ENCODE measurements at regions not wholly inside any gene's neighbourhood (a gene's known extent, or its start where the extent isn't known, plus 50 kb on each side); places are given as distances from the start of the nearest gene placed in this dataset.

DNA sequence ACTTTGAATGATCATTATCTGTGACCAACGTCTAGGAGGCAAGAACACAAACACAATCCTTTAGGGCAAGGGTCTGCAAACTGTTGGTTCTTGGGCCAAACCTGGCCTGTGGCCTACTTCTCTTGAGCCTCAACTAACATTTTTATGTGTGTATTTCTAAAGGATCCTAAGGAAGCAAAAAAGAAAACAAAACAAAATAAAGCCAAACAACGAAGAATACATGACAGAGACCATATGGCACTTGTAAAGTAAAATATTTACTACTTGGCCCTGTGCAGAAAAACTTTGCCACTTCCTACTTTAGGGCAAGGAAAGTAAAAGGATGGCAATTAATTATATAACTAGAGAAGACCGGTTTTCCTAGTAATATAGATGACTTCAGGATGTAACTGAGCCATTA lies 1056.2 kb downstream of the EPHA7 start:
- no peak for DNase-seq

GRCh38 chr6:92362404-92362803 lies 1057.0 kb downstream of the EPHA7 start:
- no peak for DNase-seq

- DNase-seq: no peak
Observed at GRCh38 chr6:92361990-92362389, 1057.4 kb downstream of the EPHA7 start.

DNA sequence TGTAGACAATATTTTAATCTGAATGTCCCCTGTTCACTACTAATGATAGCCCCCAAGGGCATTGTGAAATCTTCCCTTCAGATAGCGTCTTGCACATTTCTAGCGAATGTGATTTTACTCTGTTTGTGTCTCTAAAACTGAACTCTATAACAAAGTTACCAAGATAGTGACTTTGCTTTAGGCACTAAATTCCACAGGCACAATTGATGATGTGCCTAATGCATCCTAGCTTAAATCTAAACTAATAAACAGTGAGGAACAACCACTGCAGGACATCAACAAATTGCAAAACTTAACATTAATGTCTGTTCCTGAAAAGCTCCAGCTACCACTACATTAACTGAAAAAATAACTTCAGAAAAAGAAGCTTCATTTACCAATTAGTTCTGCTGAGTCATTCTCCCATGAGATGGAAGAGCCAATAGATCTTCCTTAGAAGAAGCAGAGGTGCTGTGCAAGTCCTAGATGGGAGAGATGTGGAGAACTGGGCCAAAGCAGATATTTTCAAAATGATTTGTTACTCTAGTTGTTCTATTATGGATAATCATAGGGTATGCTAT lies 1065.0 kb downstream of the EPHA7 start:
- no peak for DNase-seq

GRCh38 chr6:92352130-92352529 lies 1067.2 kb downstream of the EPHA7 start:
- DNase-seq: no peak

DNA sequence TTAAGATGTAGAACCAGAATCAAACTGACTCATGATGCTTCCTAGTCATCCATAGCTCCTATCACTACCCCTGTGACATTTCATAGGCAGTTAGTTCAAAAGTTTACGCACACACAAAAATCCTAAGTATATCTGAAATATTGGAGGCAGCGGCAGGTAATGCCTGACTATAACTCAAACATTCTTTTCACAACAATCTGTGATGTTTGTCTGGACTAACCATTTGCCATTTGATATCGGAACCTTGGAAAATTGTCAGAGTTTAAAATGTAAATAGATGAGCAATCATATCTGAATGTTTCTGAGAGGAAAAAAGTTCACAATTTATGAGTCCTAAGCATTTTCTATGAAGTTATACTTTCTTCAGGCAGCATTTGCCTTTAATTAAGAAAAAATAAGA lies 1078.2 kb downstream of the EPHA7 start:
- no peak for DNase-seq

DNA sequence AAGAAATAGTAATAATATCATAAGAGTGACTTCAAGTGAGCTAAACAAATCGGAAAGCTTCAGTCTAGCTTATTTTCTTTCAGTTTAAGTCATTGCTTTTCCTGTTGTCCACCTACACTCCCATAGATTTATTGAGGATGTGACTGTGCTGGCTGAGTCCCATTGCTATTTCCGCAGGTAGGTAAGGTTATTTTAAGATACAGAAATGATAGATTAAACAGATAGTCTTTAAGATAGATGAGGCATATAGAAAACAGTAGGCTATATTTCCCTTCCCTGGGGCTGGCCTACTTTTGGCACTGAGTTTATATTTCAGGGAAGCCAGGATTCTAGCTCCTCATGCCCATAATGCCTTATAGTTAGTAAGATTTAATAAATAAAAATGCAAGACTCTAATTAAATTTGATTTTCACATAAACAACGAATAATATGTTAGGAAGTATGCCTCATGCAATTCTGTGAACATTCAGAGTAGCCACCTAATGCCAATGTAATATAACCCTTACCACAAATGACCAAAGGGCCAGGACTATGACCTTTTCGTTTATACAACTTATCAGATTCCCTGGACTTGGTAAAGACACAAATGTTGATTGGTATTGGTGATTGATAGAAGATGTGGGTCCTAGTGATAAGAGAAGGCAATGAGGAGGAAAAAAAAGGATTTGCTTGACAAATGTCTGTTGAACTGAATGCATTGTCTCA lies 1079.3 kb downstream of the EPHA7 start:
- no peak for DNase-seq

- DNase-seq: no peak
Observed at GRCh38 chr6:92337571-92337970, 1081.8 kb downstream of the EPHA7 start.

GRCh38 chr6:92329208-92329847 lies 1090.0 kb downstream of the EPHA7 start:
- no peak for DNase-seq

- no peak for DNase-seq
Observed at GRCh38 chr6:92315312-92315711, 1104.0 kb downstream of the EPHA7 start.

- no peak for DNase-seq
Observed at GRCh38 chr6:92297101-92297500, 1122.3 kb downstream of the EPHA7 start.

DNA sequence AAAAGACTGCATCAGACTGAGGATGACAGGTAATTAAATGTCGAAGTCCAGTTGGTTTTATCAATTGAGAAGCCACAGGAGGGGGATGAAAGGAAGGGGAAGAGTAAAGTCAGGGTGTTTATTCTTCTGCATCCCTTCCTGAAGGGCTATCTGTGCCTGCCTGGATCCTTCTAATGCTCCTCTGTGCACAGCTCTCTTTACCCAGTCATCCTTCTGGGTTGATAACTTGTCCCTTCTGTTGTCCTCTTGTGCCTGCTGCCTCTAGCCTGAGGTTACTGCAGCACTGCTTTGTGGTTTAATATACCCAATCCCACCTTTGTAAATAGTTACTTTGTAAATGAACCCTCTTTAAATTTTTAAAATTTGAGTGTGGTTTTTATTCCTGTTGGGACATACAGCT lies 1127.3 kb downstream of the EPHA7 start:
- no peak for DNase-seq

GRCh38 chr6:92289831-92290230 lies 1129.5 kb downstream of the EPHA7 start:
- no peak for DNase-seq

DNA sequence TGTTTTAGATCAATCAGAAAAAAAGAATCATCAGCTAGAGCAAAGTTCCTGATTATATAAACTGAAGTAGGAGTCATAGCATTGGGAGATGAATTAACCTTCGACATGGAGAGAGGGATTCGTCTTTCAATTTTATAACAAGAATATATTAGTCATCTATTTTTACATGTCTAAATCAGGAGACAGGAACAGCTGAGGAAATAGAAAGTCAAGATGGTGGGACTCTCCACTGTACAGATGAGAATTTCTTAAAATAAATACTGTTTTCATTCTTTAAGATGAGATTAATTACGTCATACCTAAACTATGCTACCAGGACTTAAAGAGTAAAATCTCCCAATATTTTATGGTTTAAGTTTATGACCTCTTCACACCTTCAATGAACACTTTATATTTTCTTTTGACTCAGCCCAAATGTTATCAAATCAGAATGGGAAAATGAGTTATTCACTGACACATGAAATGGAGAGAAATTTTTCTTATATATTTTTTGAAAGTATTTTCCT lies 1137.7 kb downstream of the EPHA7 start:
- DNase-seq: no peak

- no peak for DNase-seq
Observed at GRCh38 chr6:92275150-92275549, 1144.2 kb downstream of the EPHA7 start.

DNA sequence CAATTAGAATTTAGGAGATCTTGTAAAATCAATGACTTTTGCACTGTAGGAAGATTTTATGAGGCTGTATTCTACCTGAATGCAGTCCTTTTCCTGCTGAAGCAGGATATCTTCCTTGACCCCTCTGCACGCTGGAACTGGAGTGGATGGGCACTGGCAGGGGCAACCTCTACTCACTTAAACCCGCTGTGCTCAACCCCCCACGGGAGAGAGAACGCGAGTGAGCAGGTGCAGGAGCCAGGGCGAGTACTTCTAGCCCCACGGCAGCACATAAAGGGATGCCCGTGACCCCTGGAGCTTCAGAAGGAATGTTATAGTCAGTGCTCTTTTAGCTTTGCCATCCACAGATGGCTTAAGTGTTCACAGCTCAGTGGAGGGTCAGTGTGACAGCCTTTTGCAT lies 1144.8 kb downstream of the EPHA7 start:
- DNase-seq: no peak

- DNase-seq: no peak
Observed at GRCh38 chr6:92273694-92274093, 1145.7 kb downstream of the EPHA7 start.

GRCh38 chr6:92271091-92271490 lies 1148.3 kb downstream of the EPHA7 start:
- DNase-seq: no peak

- DNase-seq: no peak
Observed at GRCh38 chr6:92270365-92270764, 1149.0 kb downstream of the EPHA7 start.

GRCh38 chr6:92267335-92267734 lies 1152.0 kb downstream of the EPHA7 start:
- no peak for DNase-seq

- no peak for DNase-seq
Observed at GRCh38 chr6:92263864-92264263, 1155.5 kb downstream of the EPHA7 start.

GRCh38 chr6:92259171-92259570 lies 1160.2 kb downstream of the EPHA7 start:
- no peak for DNase-seq

DNA sequence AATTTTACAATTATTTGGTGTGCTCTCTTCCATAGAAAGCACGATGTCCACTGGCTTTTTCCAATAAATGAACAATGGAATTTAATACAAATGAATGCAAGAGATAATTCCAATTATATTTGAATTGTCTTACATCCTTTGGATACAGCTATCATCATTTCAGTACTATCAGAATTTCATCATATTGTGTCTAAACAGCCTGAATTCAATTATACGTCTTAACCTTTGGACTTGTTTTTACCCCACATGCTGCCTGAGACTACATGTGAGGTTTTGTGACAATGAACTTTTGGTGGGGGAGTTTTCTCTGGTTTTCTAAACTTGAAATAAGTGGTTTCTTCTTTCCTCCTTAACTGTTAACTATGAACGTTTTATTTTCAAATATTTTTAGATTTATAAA lies 1176.0 kb downstream of the EPHA7 start:
- DNase-seq: no peak

DNA sequence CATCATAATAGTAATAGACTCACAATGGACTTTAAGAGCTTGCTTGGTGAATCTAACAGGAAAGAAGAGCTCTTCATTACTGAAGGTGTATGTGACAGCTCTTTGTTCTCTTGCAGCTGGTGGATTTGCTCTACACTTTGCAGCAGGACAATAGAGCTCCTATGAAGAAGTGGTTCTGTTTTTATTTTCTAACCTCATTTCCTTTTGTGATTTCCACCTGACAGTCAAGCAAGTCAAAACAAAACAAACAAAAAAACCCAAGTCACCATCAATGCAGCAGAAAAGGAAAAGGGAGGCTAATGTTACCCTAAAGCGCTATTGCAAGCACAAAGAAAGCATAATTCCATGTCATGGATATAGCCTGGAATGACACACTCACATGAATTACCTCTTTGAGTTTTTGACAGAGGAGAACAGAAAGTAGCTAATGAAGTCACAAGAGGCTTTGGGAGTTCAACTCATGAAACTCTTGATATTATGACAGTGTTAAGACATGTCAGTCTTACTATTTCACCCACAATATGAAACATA lies 1188.1 kb downstream of the EPHA7 start:
- peak; percentile 3 for DNase-seq
